GM23338 (cell line): ENCODE measurements at regions not wholly inside any gene's neighbourhood (a gene's known extent, or its start where the extent isn't known, plus 50 kb on each side); places are given as distances from the start of the nearest gene placed in this dataset.

Experiments
- ATAC-seq: fragments of 200-7000 bp; cut with Tn5 transposase; 3 replicates; pipeline ENCODE4 v1.9.1; 2020
- DNase-seq: peaks from one replicate; pipeline ENCODE4 v3.0.0-alpha.2; 2015; ENCODE audit warnings: low spot score
- H2AFZ ChIP-seq: fragments of 200-600 bp; sonication (generic); 2 replicates; pipeline ENCODE4 v1.8.0; 2016; ENCODE audit warnings: antibody characterized with exemption, mild to moderate bottlenecking, moderate library complexity
- H3F3A ChIP-seq: fragments of 200-600 bp; sonication (generic); replicated peaks from 2 replicates; pipeline ENCODE4 v1.8.0; 2017; ENCODE audit warnings: antibody characterized with exemption, mixed run types, low read depth
- H3K27ac ChIP-seq: fragments of 200-600 bp; sonication (generic); 2 replicates; pipeline ENCODE4 v1.6.1; 2016; ENCODE audit warnings: low read depth
- H3K27me3 ChIP-seq: fragments of 200-600 bp; sonication (generic); 2 replicates; pipeline ENCODE4 v1.8.0; 2016; ENCODE audit warnings: mild to moderate bottlenecking, mixed run types, moderate library complexity; ENCODE audit not compliant: insufficient read depth
- H3K36me3 ChIP-seq: fragments of 200-600 bp; sonication (generic); 2 replicates; pipeline ENCODE4 v1.8.0; 2016; ENCODE audit warnings: mild to moderate bottlenecking; ENCODE audit not compliant: insufficient read depth
- H3K4me1 ChIP-seq: fragments of 200-600 bp; sonication (generic); 2 replicates; pipeline ENCODE4 v1.8.0; 2016; ENCODE audit warnings: mild to moderate bottlenecking, moderate library complexity; ENCODE audit not compliant: insufficient read depth
- H3K4me2 ChIP-seq: fragments of 200-600 bp; sonication (generic); 2 replicates; pipeline ENCODE4 v1.7.1; 2017; ENCODE audit warnings: mixed run types
- H3K4me3 ChIP-seq: fragments of 200-600 bp; sonication (generic); 2 replicates; pipeline ENCODE4 v1.6.1; 2016; ENCODE audit warnings: mixed run types
- H3K79me2 ChIP-seq: fragments of 200-600 bp; sonication (generic); replicated peaks from 2 replicates; pipeline ENCODE4 v1.8.0; 2017; ENCODE audit warnings: mild to moderate bottlenecking; ENCODE audit not compliant: insufficient read depth
- H3K9me2 ChIP-seq: fragments of 200-600 bp; sonication (generic); 2 replicates; pipeline ENCODE4 v1.8.0; 2017; ENCODE audit not compliant: insufficient read depth
- H4K20me1 ChIP-seq: fragments of 200-600 bp; sonication (generic); replicated peaks from 2 replicates; pipeline ENCODE4 v1.8.0; 2017; ENCODE audit warnings: mild to moderate bottlenecking; ENCODE audit not compliant: insufficient read depth
- H3K27ac Mint-ChIP-seq: 2 replicates; pipeline ENCODE4 v1.8.0; 2020; ENCODE audit warnings: inconsistent platforms, mild to moderate bottlenecking, moderate library complexity, mixed read lengths
- H3K27me3 Mint-ChIP-seq: 3 replicates; pipeline ENCODE4 v1.8.0; 2022; ENCODE audit warnings: low read depth, mild to moderate bottlenecking, moderate library complexity, mixed read lengths, inconsistent platforms; ENCODE audit not compliant: insufficient read depth, poor library complexity
- H3K36me3 Mint-ChIP-seq: 3 replicates; pipeline ENCODE4 v1.8.0; 2021; ENCODE audit warnings: low read depth, mild to moderate bottlenecking, inconsistent platforms, moderate library complexity, mixed read lengths
- H3K4me1 Mint-ChIP-seq: 3 replicates; pipeline ENCODE4 v1.8.0; 2020; ENCODE audit warnings: mild to moderate bottlenecking, inconsistent platforms, mixed read lengths
- H3K4me3 Mint-ChIP-seq: 3 replicates; pipeline ENCODE4 v1.8.0; 2021; ENCODE audit warnings: moderate library complexity, mild to moderate bottlenecking, inconsistent platforms, mixed read lengths
- H3K9me3 Mint-ChIP-seq: 3 replicates; pipeline ENCODE4 v1.8.0; 2020; ENCODE audit warnings: moderate library complexity, mild to moderate bottlenecking, inconsistent platforms, mixed read lengths
- ETS1 ChIP-seq: IDR thresholded peaks from 2 replicates; pipeline ENCODE4 v1.6.1; 2016; ENCODE audit warnings: antibody characterized with exemption
- EZH2 ChIP-seq: fragments of 200-600 bp; sonication (generic); IDR thresholded peaks from one replicate; pipeline ENCODE4 v1.8.0; 2017; ENCODE audit warnings: antibody characterized with exemption, mild to moderate bottlenecking, low read depth; ENCODE audit not compliant: unreplicated experiment
- EZH2phosphoT487 ChIP-seq: fragments of 200-600 bp; sonication (generic); IDR thresholded peaks from one replicate; pipeline ENCODE4 v1.8.1; 2018; ENCODE audit warnings: antibody characterized with exemption; ENCODE audit not compliant: unreplicated experiment
- JUNB ChIP-seq: IDR thresholded peaks from one replicate; pipeline ENCODE4 v1.6.1; 2016; ENCODE audit warnings: antibody characterized with exemption; ENCODE audit not compliant: unreplicated experiment
- NANOG ChIP-seq: IDR thresholded peaks from 2 replicates; pipeline ENCODE4 v1.6.1; 2016; ENCODE audit warnings: antibody characterized with exemption, borderline replicate concordance
- POLR2AphosphoS5 ChIP-seq: IDR thresholded peaks from 2 replicates; pipeline ENCODE4 v1.6.1; 2016; ENCODE audit warnings: antibody characterized with exemption, low read depth
- REST ChIP-seq: IDR thresholded peaks from one replicate; pipeline ENCODE4 v1.6.1; 2018; ENCODE audit warnings: antibody characterized with exemption; ENCODE audit not compliant: unreplicated experiment
- STAT1 ChIP-seq: IDR thresholded peaks from one replicate; pipeline ENCODE4 v1.6.1; 2016; ENCODE audit warnings: antibody characterized with exemption; ENCODE audit not compliant: unreplicated experiment
- ZNF114 ChIP-seq: fragments of 250-450 bp; sonication (Bioruptor Pico); IDR thresholded peaks from 2 replicates; pipeline ENCODE4 v1.5.0; 2020; ENCODE audit warnings: mild to moderate bottlenecking, moderate library complexity
- ZNF462 ChIP-seq: fragments of 250-450 bp; sonication (Bioruptor Pico); IDR thresholded peaks from 2 replicates; pipeline ENCODE4 v1.5.0; 2020; ENCODE audit warnings: mild to moderate bottlenecking, moderate library complexity
- TF ChIP-seq, protein P1 (sequence below), 2 experiments: fragments of 200-600 bp in 1 of 2; sonication (generic) in 1 of 2; conservative IDR thresholded peaks; 2 replicates each; pipeline versions ENCODE4 v1.5.1 to v1.6.1; 2016 to 2017; ENCODE audit warnings: antibody characterized with exemption in 2 of 2, low read depth in 2 of 2, mild to moderate bottlenecking in 2 of 2, moderate library complexity in 1 of 2

DNA sequence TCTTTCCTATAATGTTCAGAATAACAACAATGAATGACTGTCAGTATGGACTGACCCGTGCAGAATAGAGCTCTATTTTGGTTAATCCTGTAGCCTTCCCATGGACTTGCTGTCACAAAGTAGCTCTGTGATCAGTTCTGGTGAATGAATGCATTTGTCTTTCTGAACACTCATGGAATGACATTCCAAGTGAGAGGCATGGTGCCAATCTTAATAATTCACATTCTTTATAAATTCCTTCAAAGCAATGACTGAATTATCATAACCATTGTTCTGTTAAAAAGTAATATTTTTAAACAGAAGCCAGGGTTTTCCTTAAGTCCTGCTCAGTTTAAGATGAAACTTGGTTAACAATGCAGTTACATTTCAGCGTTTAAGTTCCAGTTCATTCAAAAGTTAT, 360.5 kb downstream of the ICE1 start:
- H3K36me3 ChIP-seq = no peaks in the 10 kb centered on the region
- peaks cover 17% of the 10 kb centered on the region for H3K36me3 Mint-ChIP-seq
- no peak for TF ChIP-seq REST
- no peak for TF ChIP-seq ZNF114 (CRISPR knock-in tag)
- TF ChIP-seq ETS1 = no peak
- no peak for TF ChIP-seq JUNB
- no peak for TF ChIP-seq NANOG
- TF ChIP-seq, protein P1, sequence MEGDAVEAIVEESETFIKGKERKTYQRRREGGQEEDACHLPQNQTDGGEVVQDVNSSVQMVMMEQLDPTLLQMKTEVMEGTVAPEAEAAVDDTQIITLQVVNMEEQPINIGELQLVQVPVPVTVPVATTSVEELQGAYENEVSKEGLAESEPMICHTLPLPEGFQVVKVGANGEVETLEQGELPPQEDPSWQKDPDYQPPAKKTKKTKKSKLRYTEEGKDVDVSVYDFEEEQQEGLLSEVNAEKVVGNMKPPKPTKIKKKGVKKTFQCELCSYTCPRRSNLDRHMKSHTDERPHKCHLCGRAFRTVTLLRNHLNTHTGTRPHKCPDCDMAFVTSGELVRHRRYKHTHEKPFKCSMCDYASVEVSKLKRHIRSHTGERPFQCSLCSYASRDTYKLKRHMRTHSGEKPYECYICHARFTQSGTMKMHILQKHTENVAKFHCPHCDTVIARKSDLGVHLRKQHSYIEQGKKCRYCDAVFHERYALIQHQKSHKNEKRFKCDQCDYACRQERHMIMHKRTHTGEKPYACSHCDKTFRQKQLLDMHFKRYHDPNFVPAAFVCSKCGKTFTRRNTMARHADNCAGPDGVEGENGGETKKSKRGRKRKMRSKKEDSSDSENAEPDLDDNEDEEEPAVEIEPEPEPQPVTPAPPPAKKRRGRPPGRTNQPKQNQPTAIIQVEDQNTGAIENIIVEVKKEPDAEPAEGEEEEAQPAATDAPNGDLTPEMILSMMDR (conservative IDR thresholded peaks at IDR 0.05; ENCODE audit: low read depth in 2 of 2) = no peak
- no peak for TF ChIP-seq POLR2AphosphoS5
- TF ChIP-seq EZH2 = no peak
- TF ChIP-seq STAT1 = no peak
- TF ChIP-seq EZH2phosphoT487 = no peak
- no peak for TF ChIP-seq ZNF462
- no peak overlapping the region for H3K27ac Mint-ChIP-seq
- H3K4me3 Mint-ChIP-seq = no peak overlapping the region
- H3K4me2 ChIP-seq = no peak overlapping the region
- H3K79me2 ChIP-seq = no peaks in the 10 kb centered on the region
- H4K20me1 ChIP-seq = no peaks in the 10 kb centered on the region
- no peaks in the 10 kb centered on the region for H3F3A ChIP-seq
- H3K9me3 Mint-ChIP-seq = peaks cover 19% of the 10 kb centered on the region
- peaks cover 19% of the 10 kb centered on the region for H3K4me1 ChIP-seq
- no peak overlapping the region for H3K4me3 ChIP-seq
- peaks cover 3% of the 10 kb centered on the region for H3K27me3 Mint-ChIP-seq
- H3K27ac ChIP-seq = no peak overlapping the region
- ATAC-seq = no peak
- peaks cover 12% of the 10 kb centered on the region for H3K9me2 ChIP-seq
- H3K4me1 Mint-ChIP-seq = peaks cover 14% of the 10 kb centered on the region
- no peak for DNase-seq
- no peaks in the 10 kb centered on the region for H3K27me3 ChIP-seq
- H2AFZ ChIP-seq = no peak overlapping the region
